HG03039 (cell line): ENCODE measurements at regions not wholly inside any gene's neighbourhood (a gene's known extent, or its start where the extent isn't known, plus 50 kb on each side); places are given as distances from the start of the nearest gene placed in this dataset.
A peak's percentile ranks its signal among the peaks of the same experiment; 100 is the strongest.

Experiments
- ATAC-seq: cut with Tn5 transposase; IDR thresholded peaks from one replicate; pipeline ENCODE4 v1.9.1; 2021; ENCODE audit warnings: mild to moderate bottlenecking, moderate library complexity; ENCODE audit not compliant: unreplicated experiment

DNA sequence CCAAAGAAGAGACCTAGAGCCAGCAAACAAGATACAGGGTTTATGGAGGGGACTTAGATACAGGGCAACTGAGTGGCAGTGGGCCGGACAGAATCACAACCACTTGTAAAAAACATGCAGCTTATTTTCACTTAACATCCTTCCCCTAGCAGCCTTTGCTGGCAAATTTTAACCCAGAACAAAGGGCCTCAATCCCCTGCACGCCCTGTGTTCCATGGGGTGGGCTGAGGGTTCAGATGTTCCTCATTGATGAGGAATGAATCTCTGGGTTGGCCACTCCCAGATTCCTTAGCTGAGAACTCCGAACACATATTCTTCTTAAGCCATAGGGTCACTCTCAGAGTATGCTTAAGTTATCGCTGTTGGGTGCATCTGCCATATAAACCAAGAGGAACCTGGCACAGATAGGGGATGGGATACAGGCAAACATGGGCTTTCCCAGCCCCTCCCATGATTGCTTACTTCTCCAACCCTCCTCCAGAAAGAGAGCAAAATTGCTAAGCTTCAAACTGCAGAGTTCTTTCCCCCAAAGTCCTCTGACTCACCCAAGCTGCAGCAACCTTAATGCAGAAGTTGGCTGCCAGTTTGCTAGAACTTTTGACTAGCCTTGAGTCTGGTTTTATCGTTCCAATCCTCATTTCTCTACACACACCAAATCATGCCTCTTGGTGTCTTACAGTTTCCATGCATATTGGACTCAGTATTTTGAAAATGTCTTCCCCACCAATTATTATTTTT is 146.9 kb downstream of the CD47 start:
- no peak for ATAC-seq

GRCh38 chr3:107942951-107943749 is 147.7 kb downstream of the CD47 start:
- no peak for ATAC-seq

GRCh38 chr3:107942244-107942643 is 148.6 kb downstream of the CD47 start:
- ATAC-seq, result no peak

DNA sequence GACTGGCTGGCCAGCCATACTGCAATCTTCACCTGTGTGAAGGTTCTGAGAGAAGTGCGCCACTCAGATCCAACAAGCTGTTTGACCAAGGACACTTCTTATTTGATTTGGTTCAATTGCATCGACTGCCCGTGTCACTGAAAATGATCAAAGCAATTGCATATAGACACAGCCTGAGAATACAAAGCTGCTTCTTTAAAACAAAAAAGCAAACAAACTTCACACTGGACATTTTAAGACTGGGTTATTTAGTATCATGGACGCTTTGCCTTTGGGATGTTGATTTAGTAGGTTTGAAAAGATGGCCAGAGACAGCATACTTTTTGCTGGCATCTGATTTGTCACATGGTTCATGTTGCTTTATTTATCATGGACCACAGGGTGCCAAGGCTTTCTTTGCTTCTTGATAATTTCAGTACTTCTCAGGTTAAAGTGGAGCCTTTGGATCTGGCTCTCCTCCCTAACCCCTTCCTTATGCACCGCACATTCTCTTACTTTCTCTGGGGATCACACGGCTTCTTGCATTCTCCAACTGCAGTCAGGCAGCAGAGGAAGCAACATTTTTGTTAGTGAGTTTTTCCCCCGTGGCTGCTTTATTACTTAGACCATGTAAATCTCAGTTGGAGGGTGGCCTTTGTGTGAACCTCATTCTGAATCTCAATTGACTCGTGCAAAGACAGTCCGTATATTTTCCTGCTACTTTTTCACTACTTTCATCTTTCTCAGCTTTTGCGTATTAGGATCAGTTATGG is 151.0 kb downstream of the CD47 start:
- no peak for ATAC-seq

GRCh38 chr3:107938143-107938542 is 152.7 kb downstream of the CD47 start:
- ATAC-seq, result no peak

DNA sequence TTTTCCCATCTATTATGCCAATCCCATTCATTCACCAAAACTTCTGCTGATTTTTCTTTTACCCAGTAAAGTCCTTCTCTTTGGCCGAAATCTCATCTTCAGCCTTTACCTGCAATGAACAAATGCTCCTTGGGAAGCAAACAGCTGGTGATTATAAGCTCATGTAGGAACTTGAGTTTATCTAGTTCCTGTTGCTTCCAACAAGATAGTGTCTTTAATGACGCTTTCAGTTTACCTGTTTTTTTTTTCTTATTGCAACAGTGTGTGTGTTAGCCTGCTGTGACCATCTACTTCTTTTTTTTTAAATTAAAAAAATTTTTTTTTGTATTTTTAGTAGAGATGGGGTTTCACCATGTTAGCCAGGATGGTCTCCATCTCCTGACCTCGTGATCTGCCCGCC is 156.0 kb downstream of the CD47 start:
- no peak for ATAC-seq

GRCh38 chr3:107933450-107933849 is 157.4 kb downstream of the CD47 start:
- no peak for ATAC-seq

DNA sequence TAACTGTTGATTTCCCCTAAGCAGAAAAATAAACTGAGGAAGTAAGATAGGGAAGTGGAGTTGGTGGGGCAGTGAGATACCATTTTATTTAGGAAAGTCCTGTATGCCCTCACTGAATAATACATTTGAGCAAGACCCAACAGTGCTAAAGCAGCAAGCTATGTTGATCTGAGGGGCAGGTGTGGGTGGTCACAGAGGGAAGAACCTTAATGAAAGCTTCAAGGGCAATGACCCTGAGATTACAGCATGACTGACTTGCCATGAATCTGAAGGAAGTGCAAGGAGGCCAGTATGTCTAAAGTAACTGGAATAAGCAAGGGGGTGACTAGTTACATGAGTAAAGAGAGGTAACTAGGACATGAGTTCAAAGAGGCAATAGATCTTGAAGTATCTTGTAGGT is 159.5 kb downstream of the CD47 start:
- no peak for ATAC-seq

GRCh38 chr3:107929088-107929487 is 161.7 kb downstream of the CD47 start:
- no peak for ATAC-seq

DNA sequence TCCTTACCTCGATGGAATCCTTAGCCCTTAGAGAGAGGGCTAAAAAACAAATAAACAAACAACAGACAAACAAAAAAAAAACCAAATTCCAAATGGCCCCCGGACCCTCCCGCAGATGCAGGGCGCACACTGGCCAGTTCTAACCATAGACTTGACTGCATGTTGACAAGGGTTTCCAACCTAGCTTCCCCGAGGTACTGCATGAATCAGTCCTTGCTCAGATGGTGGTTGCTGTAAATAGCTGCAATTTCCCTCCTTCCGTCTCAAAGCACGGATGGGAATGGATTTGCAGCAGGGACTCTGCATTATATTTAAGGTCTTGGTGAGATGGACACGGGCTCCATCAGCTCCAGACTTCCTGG is 162.8 kb downstream of the CD47 start:
- peak; percentile 8 for ATAC-seq

- ATAC-seq, result peak; percentile 95
Measured at GRCh38 chr3:107927361-107928083, 163.3 kb downstream of the CD47 start.

DNA sequence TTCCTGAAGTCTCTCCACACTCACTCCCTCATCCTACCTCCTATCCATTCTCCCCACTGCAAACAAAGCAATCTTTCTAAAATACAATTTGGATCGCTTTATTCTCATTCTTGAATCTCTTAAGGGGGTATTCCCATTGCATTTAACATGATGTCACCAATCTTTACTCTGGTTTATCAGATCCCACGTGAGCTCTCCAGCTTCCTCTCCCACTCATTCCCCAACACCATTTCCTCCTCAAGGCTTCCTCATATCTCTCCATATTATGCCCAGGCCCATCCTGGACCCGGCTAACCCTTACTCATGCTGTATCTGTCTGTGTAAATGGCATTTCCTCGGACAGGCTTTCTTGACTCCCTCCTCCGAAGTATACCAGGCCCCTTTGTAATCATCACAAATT is 165.0 kb downstream of the CD47 start:
- no peak for ATAC-seq

- no peak for ATAC-seq
Measured at GRCh38 chr3:107921038-107921437, 169.8 kb downstream of the CD47 start.

DNA sequence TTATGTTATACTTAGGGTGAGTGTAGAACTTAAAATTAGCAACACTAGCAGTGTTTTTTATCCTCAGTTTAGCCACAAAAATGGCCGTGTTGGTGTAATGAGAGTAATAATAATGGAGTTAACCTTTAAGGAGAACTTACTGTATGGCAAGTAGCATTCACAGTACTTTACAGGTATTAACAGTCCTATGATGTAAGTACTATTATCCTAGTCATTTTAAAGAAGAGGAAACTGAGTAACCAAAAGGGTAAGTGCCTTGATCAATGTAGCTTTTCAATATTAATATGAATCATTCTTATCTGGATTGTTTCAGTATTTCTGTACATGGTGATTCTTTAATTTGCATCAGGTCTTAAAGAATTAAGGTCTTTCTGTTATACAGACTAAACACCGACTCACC is 170.3 kb downstream of the CD47 start:
- ATAC-seq, result no peak

- no peak for ATAC-seq
Measured at GRCh38 chr3:107919239-107919638, 171.6 kb downstream of the CD47 start.

- no peak for ATAC-seq
Measured at GRCh38 chr3:107916171-107916570, 174.7 kb downstream of the CD47 start.

DNA sequence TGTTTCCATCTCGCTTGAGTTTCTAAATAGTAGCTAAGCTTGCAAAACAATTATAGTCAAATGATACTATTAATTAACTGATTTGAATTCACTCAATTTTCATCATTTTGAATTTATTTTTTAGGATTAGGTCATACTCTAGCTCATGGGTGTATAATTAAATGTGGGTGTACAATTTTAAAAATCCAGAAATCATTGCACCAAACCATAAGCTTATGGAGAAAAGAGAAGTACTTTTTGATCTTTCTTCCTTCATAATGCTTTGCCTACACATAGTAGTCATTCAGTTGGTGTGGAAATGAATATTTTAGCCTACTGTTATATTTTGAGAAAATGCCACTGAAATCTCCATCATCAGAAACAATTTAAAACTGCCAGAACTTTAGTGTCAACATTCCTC is 175.1 kb downstream of the CD47 start:
- ATAC-seq, result no peak

- no peak for ATAC-seq
Measured at GRCh38 chr3:107913701-107914100, 177.1 kb downstream of the CD47 start.

- no peak for ATAC-seq
Measured at GRCh38 chr3:107911337-107912000, 179.4 kb downstream of the CD47 start.

DNA sequence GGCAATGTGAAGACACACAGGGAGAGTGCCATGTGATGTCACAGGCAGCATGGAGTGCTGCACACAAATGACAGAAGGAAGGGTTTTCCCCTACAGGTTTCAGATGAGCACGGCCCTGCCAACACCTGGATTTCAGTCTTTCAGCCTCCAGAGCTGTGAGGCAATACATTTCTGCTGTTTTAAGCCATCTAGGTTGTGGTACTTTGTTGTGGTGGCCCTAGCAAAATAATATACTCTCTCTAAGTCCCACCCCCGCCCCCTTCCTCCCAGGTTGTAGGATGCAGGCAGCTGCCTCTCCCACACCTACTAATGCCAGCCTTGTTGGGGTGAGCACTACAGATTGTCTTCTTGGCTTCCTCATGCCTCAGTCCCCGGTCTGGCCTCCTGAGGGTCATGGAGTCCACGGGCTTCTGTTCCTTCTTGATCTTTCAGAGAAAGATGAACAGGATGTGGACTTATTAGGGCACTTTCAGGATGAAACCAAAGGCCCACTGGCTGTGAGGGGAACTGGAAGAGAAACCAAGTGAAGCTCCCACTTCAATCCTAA is 180.0 kb downstream of the CD47 start:
- ATAC-seq, result peak; percentile 99
